HepG2 (cell line): ENCODE measurements at regions not wholly inside any gene's neighbourhood (a gene's known extent, or its start where the extent isn't known, plus 50 kb on each side); places are given as distances from the start of the nearest gene placed in this dataset.

Experiments
- KMT2A ChIP-seq: sonication (generic); formaldehyde crosslinking; IDR thresholded peaks from 2 replicates; pipeline ENCODE4 v1.4.0; 2020; ENCODE audit warnings: missing genetic modification reagents
- PHF20 ChIP-seq: sonication (generic); formaldehyde crosslinking; IDR thresholded peaks from 2 replicates; pipeline ENCODE4 v1.5.0; 2020; ENCODE audit warnings: mild to moderate bottlenecking, missing genetic modification reagents
- ZNF687 ChIP-seq: sonication (generic); formaldehyde crosslinking; IDR thresholded peaks from 2 replicates; pipeline ENCODE4 v1.5.1; 2020; ENCODE audit warnings: mild to moderate bottlenecking, missing genetic modification reagents, moderate library complexity
- TF ChIP-seq, protein P1 (sequence below): sonication (generic); formaldehyde crosslinking; IDR thresholded peaks from 2 replicates; pipeline ENCODE4 v1.4.0; 2020; ENCODE audit warnings: low read depth, mild to moderate bottlenecking, missing genetic modification reagents
- TF ChIP-seq, protein P2 (sequence below): sonication (generic); formaldehyde crosslinking; IDR thresholded peaks from 2 replicates; pipeline ENCODE4 v1.5.1; 2020; ENCODE audit warnings: missing genetic modification reagents, mild to moderate bottlenecking, borderline replicate concordance
- TF ChIP-seq, protein P3 (sequence below): IDR thresholded peaks from 2 replicates; pipeline ENCODE4 v1.6.1; 2016; ENCODE audit warnings: low read depth, control low read depth

- TF ChIP-seq, protein P1, sequence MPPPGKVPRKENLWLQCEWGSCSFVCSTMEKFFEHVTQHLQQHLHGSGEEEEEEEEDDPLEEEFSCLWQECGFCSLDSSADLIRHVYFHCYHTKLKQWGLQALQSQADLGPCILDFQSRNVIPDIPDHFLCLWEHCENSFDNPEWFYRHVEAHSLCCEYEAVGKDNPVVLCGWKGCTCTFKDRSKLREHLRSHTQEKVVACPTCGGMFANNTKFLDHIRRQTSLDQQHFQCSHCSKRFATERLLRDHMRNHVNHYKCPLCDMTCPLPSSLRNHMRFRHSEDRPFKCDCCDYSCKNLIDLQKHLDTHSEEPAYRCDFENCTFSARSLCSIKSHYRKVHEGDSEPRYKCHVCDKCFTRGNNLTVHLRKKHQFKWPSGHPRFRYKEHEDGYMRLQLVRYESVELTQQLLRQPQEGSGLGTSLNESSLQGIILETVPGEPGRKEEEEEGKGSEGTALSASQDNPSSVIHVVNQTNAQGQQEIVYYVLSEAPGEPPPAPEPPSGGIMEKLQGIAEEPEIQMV (CRISPR knock-in tag): no peak
- TF ChIP-seq PHF20 (CRISPR knock-in tag) (no peak), ZNF687 (CRISPR knock-in tag) (no peak), KMT2A (CRISPR knock-in tag) (no peak)
- TF ChIP-seq, protein P2, sequence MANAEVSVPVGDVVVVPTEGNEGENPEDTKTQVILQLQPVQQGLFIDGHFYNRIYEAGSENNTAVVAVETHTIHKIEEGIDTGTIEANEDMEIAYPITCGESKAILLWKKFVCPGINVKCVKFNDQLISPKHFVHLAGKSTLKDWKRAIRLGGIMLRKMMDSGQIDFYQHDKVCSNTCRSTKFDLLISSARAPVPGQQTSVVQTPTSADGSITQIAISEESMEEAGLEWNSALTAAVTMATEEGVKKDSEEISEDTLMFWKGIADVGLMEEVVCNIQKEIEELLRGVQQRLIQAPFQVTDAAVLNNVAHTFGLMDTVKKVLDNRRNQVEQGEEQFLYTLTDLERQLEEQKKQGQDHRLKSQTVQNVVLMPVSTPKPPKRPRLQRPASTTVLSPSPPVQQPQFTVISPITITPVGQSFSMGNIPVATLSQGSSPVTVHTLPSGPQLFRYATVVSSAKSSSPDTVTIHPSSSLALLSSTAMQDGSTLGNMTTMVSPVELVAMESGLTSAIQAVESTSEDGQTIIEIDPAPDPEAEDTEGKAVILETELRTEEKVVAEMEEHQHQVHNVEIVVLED (CRISPR knock-in tag): no peak
- TF ChIP-seq, protein P3, sequence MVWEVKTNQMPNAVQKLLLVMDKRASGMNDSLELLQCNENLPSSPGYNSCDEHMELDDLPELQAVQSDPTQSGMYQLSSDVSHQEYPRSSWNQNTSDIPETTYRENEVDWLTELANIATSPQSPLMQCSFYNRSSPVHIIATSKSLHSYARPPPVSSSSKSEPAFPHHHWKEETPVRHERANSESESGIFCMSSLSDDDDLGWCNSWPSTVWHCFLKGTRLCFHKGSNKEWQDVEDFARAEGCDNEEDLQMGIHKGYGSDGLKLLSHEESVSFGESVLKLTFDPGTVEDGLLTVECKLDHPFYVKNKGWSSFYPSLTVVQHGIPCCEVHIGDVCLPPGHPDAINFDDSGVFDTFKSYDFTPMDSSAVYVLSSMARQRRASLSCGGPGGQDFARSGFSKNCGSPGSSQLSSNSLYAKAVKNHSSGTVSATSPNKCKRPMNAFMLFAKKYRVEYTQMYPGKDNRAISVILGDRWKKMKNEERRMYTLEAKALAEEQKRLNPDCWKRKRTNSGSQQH (CRISPR knock-in tag): no peak
Measured at GRCh38 chr22:42324566-42324965, 54.1 kb upstream of the TCF20 start (continued).
